Motor neuron (in vitro differentiated cells): ENCODE measurements at regions not wholly inside any gene's neighbourhood (a gene's known extent, or its start where the extent isn't known, plus 50 kb on each side); places are given as distances from the start of the nearest gene placed in this dataset.

Experiments used
- ATAC-seq, 8 experiments: fragments of 200-7000 bp; cut with Tn5 transposase; replicated peaks in 6 of 8; 2 replicates each; pipeline ENCODE4 v1.8.0; 2021; ENCODE audit warnings: mild to moderate bottlenecking in 8 of 8, moderate library complexity in 8 of 8
- H3K27ac ChIP-seq, 2 donors: fragments of 250-450 bp; sonication (Bioruptor Pico); 2 replicates each; pipeline ENCODE4 v1.9.0; 2021; ENCODE audit warnings: antibody characterized with exemption in 2 of 2, mild to moderate bottlenecking in 2 of 2, moderate library complexity in 1 of 2
- H3K4me1 ChIP-seq, 2 donors: fragments of 250-450 bp; sonication (Bioruptor Pico); replicated peaks in 1 of 2; 2 replicates each; pipeline ENCODE4 v1.6.1; 2021; ENCODE audit warnings: antibody characterized with exemption in 2 of 2, mild to moderate bottlenecking in 2 of 2, moderate library complexity in 1 of 2
- H3K4me3 ChIP-seq, 5 donors: fragments of 250-450 bp; sonication (Bioruptor Pico); 2 replicates each; pipeline ENCODE4 v1.9.0; 2021; ENCODE audit warnings: antibody characterized with exemption in 5 of 5, mild to moderate bottlenecking in 5 of 5, moderate library complexity in 4 of 5
- WGBS, 10 experiments: fragments of 450-650 bp; shearing (Covaris generic); methylation state at CpG; one replicate each; pipeline ENCODE4 v1.0.0; 2022; 5-methylcytosine and 5-hydroxymethylcytosine counted together
- in situ Hi-C, 9 experiments: fragments of 400-800 bp; cut with MboI; loops; one replicate each; pipeline ENCODE4 v1.15.0; 2021; ENCODE audit warnings: low sequenced_read_pairs in 9 of 9, low pct_unique_long_range_greater_than_20kb in 2 of 9; ENCODE audit not compliant: unreplicated experiment in 9 of 9

DNA sequence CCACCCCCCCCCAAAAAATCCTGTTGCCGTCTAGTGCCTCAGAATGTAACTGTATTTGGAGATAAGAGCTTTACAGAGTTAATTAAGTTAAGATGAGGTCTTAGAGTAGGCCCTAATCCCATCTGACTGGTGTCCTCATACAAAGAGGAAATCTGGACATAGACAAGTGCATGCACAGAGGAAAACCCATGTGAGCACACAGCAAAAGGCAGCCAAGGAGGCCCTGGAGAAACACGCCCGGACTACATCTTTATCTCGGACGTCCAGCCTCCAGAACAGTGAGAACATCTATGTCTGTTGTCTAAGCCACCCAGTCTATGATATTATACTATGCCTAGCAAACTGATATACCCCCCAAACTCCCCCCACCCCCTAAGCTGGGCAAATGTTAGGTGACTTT is 193.8 kb downstream of the KATNAL1 start:
- in situ Hi-C loops: loop anchor here in 8 of 9 experiments (25.0 kb wide), 3 partner anchors 276 to 601 kb away; no protein-coding TSS in a partner anchor
- Histone ChIP-seq H3K27ac (no peak overlapping the region), H3K4me3 (no peak overlapping the region), H3K4me1 (peaks cover 42 to 46% of the 10 kb centered on the region in 2 donors)
- WGBS, 10 experiments: 60 to 100% (median 83%) methylated on average over 1 to 4 of the region's 5 CpGs; no CpG with 5 or more reads in 5 of the 10 experiments
- no peak for ATAC-seq

DNA sequence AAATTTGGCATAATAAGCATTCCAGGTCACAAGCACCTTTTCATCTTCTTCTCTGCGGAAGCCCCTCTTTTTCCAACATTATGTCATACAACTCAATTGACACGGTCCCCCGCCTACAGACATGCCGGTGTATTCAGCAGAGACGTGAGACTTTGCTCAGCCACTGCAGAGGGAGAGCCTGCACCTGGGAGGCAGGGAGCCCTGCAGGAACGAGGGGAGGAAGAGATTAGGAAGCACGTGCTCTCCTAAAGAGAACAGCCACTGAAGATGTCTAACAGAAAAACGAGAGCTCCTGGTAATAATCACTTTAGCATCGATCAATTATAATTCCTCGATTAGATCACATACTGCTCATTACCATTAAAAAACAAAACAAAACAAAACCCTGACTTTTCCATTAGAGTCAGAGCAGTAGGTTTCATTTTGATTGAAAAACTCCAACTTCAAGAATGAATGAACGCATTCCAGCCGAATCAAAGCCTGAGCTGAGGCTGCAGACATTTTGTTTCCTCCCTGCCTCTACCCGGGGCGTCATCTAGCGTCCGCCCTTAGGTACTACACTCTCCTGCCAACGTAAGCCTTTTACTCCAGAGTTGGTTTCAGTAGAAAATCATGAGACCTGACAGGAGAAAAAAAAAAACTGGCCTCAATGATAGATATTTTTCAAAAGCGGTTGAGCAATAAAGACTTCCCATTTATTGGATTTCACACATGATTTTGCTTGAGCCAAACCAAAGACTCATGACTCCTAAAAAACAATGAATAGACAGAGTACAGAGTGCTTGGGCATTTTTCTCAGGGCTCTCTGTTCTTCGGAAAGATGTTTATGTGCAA is 194.5 kb downstream of the KATNAL1 start:
- peak; percentile 35 to 59 (median 46) for ATAC-seq
- in situ Hi-C loops: loop anchor here in 8 of 9 experiments (25.0 kb wide), 3 partner anchors 276 to 601 kb away; no protein-coding TSS in a partner anchor
- peak overlapping the region in 1 of 5 donors; percentile 2 for H3K4me3 ChIP-seq
- no peak overlapping the region for H3K27ac ChIP-seq
- peaks cover 47% of the 10 kb centered on the region in 2 donors for H3K4me1 ChIP-seq
- WGBS, 10 experiments: 0 to 46% (median 16%) methylated on average over 3 to 19 of the region's 19 CpGs

DNA sequence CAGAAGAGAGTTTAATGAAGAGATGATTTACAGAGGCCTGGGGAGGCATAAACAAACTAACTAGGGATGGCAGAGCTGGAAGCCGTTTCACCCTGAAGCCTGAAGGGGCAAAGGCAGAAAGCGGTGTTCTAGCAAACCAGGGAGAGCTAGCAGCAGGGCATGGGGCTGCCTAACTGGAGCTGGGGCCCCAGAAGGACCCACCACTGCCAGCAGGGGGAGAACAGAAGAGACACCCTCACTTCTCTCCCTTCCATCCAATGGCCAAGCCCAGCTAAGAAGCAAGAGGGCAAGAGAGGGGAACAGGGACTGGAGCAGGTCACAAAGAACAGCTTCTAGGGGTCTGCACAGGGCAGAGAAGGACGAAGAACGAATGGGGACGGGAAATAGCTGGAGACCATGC is 195.5 kb downstream of the KATNAL1 start:
- Histone ChIP-seq H3K27ac (no peak overlapping the region), H3K4me3 (no peak overlapping the region), H3K4me1 (peaks cover 47% of the 10 kb centered on the region in 2 donors)
- WGBS, 10 experiments: 60 to 90% (median 80%) methylated on average over 3 to 5 of the region's 5 CpGs; no CpG with 5 or more reads in 3 of the 10 experiments
- in situ Hi-C loops: loop anchor here in 8 of 9 experiments (25.0 kb wide), 3 partner anchors 275 to 600 kb away; no protein-coding TSS in a partner anchor
- ATAC-seq: peak in 3 of 8 experiments; percentile 3

DNA sequence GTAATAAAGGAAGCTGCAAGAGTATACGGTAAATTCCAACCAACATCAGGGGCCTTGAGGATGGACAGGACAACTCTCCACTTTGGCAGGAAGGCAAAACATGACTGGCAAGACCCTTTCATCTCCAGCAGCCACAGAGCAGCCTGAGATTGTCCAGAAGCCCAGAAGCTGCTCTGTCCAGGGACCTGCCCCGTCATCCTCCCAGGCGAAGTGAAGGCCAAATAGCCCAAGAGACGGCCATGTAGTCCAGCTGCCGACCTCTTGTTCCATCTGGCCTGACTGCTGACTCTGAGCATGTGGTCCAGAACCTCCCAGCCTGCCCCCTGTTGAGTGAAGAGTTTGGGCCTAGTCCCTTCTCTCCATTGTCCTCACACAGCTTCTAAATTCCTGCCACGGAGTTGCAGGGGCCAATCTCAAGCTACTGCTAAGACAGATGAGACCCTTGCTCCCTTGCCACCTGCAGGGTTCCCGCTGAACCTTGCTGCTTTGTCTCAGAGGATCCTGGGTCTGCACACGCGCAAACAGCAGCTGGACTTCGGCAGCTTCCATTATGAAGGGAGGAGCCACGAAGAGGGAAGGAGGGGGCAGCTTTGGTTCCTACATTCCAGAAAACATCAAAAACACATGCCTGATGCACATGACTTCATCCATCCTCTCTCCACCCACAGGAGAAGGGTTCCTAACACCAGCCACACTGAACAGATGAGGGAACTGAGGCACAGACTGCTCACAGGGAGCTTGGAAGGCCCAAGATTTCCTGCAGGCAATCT is 196.9 kb downstream of the KATNAL1 start:
- in situ Hi-C loops: loop anchor here in 8 of 9 experiments (25.0 kb wide), 3 partner anchors 273 to 598 kb away; no protein-coding TSS in a partner anchor
- 40 to 100% (median 79%) methylated on average over 1 to 9 of the region's 11 CpGs; no CpG with 5 or more reads in 2 of the 10 experiments for WGBS, 10 experiments
- peaks cover 38 to 42% of the 10 kb centered on the region in 2 donors for H3K4me1 ChIP-seq
- no peak overlapping the region for H3K27ac ChIP-seq
- no peak for ATAC-seq
- H3K4me3 ChIP-seq: no peak overlapping the region

DNA sequence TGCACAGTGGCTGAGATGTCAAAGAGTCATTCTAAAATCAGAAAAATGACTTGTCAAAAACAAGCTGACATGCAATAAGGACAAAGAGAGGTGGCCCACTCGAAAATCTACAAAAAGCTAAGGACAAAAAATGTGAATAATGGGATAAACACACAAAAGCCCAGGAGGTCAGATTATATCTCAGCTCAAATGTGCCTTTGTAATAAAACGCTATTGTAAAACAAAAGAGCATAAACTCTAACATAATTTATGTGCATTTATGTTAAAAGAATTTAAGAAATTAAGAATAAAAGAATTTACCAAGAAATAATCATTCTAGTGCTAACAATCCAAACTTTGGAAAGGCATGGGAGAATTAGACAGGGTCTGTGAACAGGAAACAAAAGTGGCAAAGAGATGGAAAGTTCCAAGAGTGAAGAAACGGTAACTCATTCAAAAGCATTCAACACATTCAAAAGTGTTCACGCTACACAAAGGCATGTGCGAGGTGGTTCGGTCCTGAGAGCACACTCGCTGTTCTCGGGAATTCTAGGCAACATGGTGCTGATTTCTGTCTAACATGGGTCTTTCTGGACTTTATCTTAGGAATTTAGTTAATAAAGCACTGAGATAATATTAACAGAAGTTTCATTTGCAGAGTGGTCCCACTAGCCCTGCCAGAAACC is 197.7 kb downstream of the KATNAL1 start:
- no peak overlapping the region for H3K4me3 ChIP-seq
- WGBS, 10 experiments: 24 to 89% (median 60%) methylated on average over 2 to 8 of the region's 8 CpGs
- peaks cover 38 to 42% of the 10 kb centered on the region in 2 donors for H3K4me1 ChIP-seq
- ATAC-seq: no peak
- no peak overlapping the region for H3K27ac ChIP-seq
- in situ Hi-C loops: loop anchor here (10.0 to 25.0 kb wide), 5 partner anchors 265 to 597 kb away; no protein-coding TSS in a partner anchor

DNA sequence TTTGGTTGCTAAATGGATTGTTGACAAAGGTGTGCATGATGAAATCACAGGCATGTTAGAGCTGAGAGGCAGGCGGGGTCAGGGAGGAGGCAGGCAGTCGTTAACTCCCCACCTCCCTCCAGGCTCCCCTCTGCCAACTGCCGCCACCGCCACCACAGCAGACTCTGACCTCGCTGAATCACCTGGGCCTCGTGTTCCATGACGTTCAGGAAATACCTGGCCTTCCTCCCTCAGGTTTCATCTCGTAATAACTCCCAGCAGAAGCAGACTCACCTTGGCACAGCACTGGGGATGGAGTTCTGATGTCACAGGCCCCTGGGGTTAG is 198.5 kb downstream of the KATNAL1 start:
- ATAC-seq: peak in 2 of 8 experiments; percentile 10 to 36
- WGBS, 10 experiments: 70% methylated on average over 2 of the region's 8 CpGs; no CpG with 5 or more reads in 9 of the 10 experiments
- H3K4me3 ChIP-seq: no peak overlapping the region
- H3K27ac ChIP-seq: no peak overlapping the region
- in situ Hi-C loops: loop anchor here (10.0 to 25.0 kb wide), 5 partner anchors 264 to 597 kb away; no protein-coding TSS in a partner anchor
- peaks cover 35 to 36% of the 10 kb centered on the region in 2 donors for H3K4me1 ChIP-seq

DNA sequence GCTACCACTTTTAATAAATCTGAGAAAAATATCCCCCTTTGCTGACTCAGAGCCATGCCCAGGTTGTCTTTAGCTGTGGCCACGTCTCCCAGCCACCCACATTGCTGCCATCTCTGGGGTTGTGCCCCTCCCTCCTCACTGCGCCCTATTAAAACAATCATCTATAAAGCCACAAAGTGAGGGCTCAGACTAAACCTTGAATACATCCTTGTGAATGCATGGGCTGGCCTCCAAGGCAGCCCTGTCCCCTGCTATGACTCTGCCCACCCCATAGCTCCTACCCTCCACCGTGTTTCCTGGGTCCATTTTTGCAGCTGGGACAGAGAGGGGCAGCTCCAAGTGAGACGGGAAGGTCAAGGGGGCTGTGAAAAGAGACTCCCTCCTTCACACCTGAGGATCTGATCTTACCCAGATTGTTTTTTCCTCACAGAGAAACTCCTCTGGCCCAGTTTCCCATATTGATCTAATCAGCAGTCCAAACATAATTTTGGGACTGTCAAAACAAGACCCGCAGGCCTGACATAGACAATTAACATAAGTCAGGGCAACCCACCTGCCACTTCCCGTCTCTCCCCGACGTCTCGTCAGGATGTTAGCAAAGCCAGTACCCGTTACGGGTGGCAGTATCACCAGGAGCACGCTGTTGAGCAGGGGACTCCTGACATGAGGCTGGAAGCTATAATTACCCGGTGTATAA is 199.0 kb downstream of the KATNAL1 start:
- Histone ChIP-seq H3K4me3 (no peak overlapping the region), H3K27ac (no peak overlapping the region), H3K4me1 (peaks cover 35 to 36% of the 10 kb centered on the region in 2 donors)
- 59 to 91% (median 74%) methylated on average over 2 to 5 of the region's 13 CpGs; no CpG with 5 or more reads in 4 of the 10 experiments for WGBS, 10 experiments
- in situ Hi-C loops: loop anchor here (10.0 to 25.0 kb wide), 5 partner anchors 264 to 596 kb away; no protein-coding TSS in a partner anchor
- peak in 1 of 8 experiments; percentile 42 for ATAC-seq

DNA sequence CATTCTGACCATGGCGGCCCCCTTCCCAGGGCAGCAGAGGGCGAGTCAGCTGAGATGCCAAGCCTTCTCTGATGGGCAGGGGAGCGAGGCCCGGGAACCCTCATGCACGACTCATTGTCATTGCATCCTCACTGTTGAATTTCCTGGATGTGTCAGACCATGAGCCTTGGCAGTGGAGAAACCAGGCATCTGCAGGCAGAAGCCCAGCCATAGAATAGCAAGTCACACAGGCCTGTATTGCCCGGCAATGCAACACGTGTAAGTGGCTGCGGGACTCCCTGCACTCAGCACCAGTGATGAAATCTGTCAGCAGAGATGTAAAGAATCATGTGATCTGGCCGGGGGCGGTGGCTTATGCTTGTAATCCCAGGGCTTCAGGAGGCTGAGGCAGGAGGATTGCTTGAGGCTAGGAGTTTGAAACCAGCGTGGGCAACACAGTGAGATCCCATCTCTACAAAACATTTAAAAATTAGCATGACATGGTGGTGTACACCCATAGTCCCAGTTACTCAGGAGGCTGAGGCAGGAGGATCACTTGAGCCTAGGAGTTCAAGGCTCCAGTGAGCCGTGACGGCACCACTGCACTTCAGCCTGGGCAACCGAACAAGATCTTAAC is 199.7 kb downstream of the KATNAL1 start:
- Histone ChIP-seq H3K4me1 (peaks cover 30 to 34% of the 10 kb centered on the region in 2 donors), H3K4me3 (no peak overlapping the region), H3K27ac (no peak overlapping the region)
- 42 to 100% (median 85%) methylated on average over 1 to 11 of the region's 14 CpGs; no CpG with 5 or more reads in 2 of the 10 experiments for WGBS, 10 experiments
- in situ Hi-C loops: loop anchor here (10.0 to 25.0 kb wide), 5 partner anchors 263 to 595 kb away; no protein-coding TSS in a partner anchor
- ATAC-seq: no peak

DNA sequence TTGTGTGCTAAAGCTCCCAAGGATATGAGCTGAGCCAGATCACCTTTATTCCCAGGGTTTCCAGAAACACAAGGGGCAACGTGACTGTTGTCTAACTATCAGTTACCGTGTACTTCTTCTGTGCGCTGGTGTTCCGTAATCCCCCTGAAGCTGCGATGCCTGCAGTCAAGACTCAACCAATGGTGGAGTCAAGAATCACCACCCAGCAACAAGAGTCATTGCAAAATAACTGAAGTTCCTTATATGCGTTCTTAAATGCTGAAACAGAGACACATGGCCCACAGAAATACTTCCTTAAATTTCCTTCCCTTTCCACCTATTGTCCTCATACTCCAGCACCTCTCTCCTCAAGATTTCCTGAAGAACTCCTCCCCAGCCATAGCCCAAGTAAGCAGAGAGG is 200.2 kb downstream of the KATNAL1 start:
- no peak for ATAC-seq
- WGBS, 10 experiments: 93 to 100% (median 100%) methylated on average over 1 to 4 of the region's 6 CpGs; no CpG with 5 or more reads in 2 of the 10 experiments
- in situ Hi-C loops: loop anchor here (10.0 to 25.0 kb wide), 5 partner anchors 262 to 595 kb away; no protein-coding TSS in a partner anchor
- H3K4me3 ChIP-seq: no peak overlapping the region
- H3K4me1 ChIP-seq: peaks cover 25 to 29% of the 10 kb centered on the region in 2 donors
- H3K27ac ChIP-seq: no peak overlapping the region

DNA sequence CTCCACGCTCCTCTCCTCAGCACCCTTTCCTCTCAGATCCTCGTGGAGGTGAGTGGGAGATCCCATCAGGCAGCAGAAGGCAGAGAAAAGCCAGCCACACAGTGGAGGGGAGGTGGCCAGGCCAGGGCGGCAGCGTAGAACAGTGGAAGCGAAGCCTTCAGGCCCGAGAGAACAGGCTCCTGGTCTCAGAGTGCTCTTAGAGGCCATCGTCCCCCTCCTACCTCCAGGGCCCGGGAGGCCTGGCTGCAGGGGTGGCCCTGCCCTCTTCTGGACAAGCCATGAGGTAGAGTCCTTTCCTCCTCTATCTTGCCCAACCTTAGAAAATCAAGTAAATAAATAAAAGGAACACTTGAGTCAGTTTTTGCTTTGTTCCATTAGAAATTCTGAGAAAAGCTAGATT is 202.0 kb downstream of the KATNAL1 start:
- in situ Hi-C loops: loop anchor here (10.0 to 25.0 kb wide), 5 partner anchors 261 to 593 kb away; no protein-coding TSS in a partner anchor
- WGBS, 10 experiments: 40 to 100% (median 78%) methylated on average over 1 to 8 of the region's 8 CpGs; no CpG with 5 or more reads in 3 of the 10 experiments

DNA sequence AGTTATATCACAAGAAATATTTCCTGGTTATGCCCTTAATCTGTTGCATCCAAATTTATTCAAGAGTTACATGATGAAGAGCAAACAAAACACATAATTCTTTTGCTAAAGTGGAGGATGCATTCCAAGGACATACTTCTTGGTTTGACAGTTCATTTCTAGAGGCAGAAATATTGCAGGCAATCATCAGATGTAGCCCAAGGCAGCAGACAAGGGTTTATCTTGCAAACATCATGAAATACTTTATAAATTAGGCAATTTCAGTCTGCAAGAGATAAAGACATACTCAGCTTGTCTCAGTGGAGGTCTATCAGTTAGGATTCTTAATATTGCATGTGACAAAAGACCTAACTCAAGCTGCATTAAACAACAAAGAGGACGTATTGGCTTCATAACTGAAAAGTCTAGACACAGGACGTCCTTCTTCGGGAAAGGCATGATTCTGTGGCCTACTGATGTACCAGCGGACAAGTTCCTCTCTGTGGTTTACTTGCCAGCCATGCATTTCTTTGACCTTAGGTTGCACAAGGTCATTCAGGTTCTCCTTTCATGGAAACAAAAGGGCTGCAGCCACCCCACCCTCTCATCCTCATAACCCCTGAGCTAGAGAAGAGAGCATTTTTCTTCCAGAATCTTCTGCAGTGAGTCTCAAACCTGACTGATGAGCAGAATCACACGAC is 204.1 kb downstream of the KATNAL1 start:
- Histone ChIP-seq H3K4me3 (no peak overlapping the region), H3K27ac (no peak overlapping the region), H3K4me1 (peaks cover 2 to 4% of the 10 kb centered on the region in 2 donors)
- in situ Hi-C loops: loop anchor here (10.0 to 25.0 kb wide), 5 partner anchors 258 to 591 kb away; no protein-coding TSS in a partner anchor
- WGBS, 10 experiments: 24 to 100% (median 73%) methylated on average over 1 to 5 of the region's 5 CpGs; no CpG with 5 or more reads in 3 of the 10 experiments
- no peak for ATAC-seq

More for the DNA sequence above, 202.0 kb downstream of the KATNAL1 start:
- H3K4me1 ChIP-seq: peaks cover 15 to 19% of the 10 kb centered on the region in 2 donors
- H3K4me3 ChIP-seq: no peak overlapping the region
- ATAC-seq: peak in 3 of 8 experiments; percentile 38 to 50 (median 42)
- no peak overlapping the region for H3K27ac ChIP-seq
